ENCODE measurements at regions not wholly inside any gene's neighbourhood (a gene's known extent, or its start where the extent isn't known, plus 50 kb on each side); places are given as distances from the start of the nearest gene placed in this dataset.

GRCh38 chr2:217445723-217446122 lies 557.1 kb downstream of the TNS1 start:
- ATAC-seq (no peak), DNase-seq (no peak)
- Histone ChIP-seq H3K27me3 (no peaks in the 10 kb centered on the region), H3K4me1 (no peaks in the 10 kb centered on the region), H3K4me3 (no peak overlapping the region), H3K9me3 (no peaks in the 10 kb centered on the region), H3K27ac (no peak overlapping the region), H3K36me3 (replicated peaks in 1 of 2; ENCODE audit: insufficient read depth in 1 of 2, low read depth in 2 of 2) (no peaks in the 10 kb centered on the region)
- intact Hi-C loops (cut with DNase I) = no loop called here
- TF ChIP-seq, protein P1, sequence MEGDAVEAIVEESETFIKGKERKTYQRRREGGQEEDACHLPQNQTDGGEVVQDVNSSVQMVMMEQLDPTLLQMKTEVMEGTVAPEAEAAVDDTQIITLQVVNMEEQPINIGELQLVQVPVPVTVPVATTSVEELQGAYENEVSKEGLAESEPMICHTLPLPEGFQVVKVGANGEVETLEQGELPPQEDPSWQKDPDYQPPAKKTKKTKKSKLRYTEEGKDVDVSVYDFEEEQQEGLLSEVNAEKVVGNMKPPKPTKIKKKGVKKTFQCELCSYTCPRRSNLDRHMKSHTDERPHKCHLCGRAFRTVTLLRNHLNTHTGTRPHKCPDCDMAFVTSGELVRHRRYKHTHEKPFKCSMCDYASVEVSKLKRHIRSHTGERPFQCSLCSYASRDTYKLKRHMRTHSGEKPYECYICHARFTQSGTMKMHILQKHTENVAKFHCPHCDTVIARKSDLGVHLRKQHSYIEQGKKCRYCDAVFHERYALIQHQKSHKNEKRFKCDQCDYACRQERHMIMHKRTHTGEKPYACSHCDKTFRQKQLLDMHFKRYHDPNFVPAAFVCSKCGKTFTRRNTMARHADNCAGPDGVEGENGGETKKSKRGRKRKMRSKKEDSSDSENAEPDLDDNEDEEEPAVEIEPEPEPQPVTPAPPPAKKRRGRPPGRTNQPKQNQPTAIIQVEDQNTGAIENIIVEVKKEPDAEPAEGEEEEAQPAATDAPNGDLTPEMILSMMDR (IDR thresholded peaks at IDR 0.05) = no peak
- TF ChIP-seq POLR2A (IDR thresholded peaks at IDR 0.05) = no peak
- WGBS, 2 donors = 76 to 83% methylated on average over 4 of the region's 4 CpGs

GRCh38 chr2:217444932-217445331 lies 557.9 kb downstream of the TNS1 start:
- no peak for TF ChIP-seq POLR2A (IDR thresholded peaks at IDR 0.05)
- TF ChIP-seq, protein P1 (IDR thresholded peaks at IDR 0.05) = no peak
- ATAC-seq (no peak), DNase-seq (no peak)
- no peaks in the 10 kb centered on the region for H3K4me1 ChIP-seq
- H3K4me3 ChIP-seq = no peak overlapping the region
- H3K36me3 ChIP-seq (replicated peaks in 1 of 2; ENCODE audit: insufficient read depth in 1 of 2, low read depth in 2 of 2) = no peaks in the 10 kb centered on the region
- intact Hi-C loops (cut with DNase I) = no loop called here
- H3K9me3 ChIP-seq = no peaks in the 10 kb centered on the region
- no peaks in the 10 kb centered on the region for H3K27me3 ChIP-seq
- no peak overlapping the region for H3K27ac ChIP-seq

DNA sequence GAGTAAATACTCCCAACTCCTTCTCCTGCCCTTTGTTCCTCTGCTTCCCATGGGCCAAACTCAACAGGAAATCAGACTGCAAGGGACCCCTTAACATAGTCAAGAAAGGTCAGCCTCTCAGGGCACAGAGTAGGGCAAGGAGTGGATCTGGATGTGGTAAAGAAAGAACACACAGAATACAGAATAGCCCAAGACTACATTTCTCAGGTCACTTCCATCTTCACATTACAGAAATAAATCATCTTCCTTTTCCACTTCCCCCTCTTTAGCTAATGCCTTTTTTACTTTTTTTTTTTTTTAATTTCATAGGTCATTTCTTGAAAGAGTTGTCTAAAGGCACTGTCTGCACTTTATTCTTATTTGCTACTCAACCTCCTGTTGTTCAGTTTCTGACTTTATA lies 558.3 kb downstream of the TNS1 start:
- TF ChIP-seq POLR2A (IDR thresholded peaks at IDR 0.05) = no peak
- TF ChIP-seq, protein P1 (IDR thresholded peaks at IDR 0.05) = no peak
- Histone ChIP-seq H3K9me3 (no peaks in the 10 kb centered on the region), H3K4me1 (no peaks in the 10 kb centered on the region), H3K36me3 (replicated peaks in 1 of 2; ENCODE audit: insufficient read depth in 1 of 2, low read depth in 2 of 2) (no peaks in the 10 kb centered on the region), H3K27ac (no peak overlapping the region), H3K27me3 (no peaks in the 10 kb centered on the region), H3K4me3 (no peak overlapping the region)
- DNase-seq (no peak), ATAC-seq (no peak)
- intact Hi-C loops (cut with DNase I) = no loop called here

DNA sequence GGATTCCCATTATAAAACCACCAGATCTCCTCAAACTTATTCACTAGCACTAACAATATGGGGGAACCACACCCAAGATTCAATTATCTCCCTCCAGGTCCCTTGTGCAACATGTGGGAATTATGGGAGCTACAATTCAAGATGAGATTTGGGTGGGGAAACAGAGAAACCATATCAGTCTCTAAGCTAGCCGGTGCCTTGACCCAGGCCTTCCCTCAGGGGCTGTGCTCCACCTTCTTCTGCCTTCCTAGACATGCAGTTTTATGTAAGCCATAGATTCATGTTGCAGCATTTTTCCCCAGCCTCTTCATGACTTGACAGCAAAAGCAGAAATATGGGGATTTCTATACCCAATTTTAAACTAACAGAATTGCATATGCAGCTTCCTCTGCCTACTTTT lies 559.2 kb downstream of the TNS1 start:
- ATAC-seq = no peak
- Histone ChIP-seq H3K4me3 (no peak overlapping the region), H3K9me3 (no peaks in the 10 kb centered on the region), H3K36me3 (replicated peaks in 1 of 2; ENCODE audit: insufficient read depth in 1 of 2, low read depth in 2 of 2) (no peaks in the 10 kb centered on the region), H3K27me3 (no peaks in the 10 kb centered on the region), H3K4me1 (no peaks in the 10 kb centered on the region), H3K27ac (no peak overlapping the region)
- intact Hi-C loops (cut with DNase I) = no loop called here
- 88 to 92% methylated on average over 1 of the region's 1 CpG for WGBS, 2 donors
- no peak for DNase-seq
- no peak for TF ChIP-seq POLR2A (IDR thresholded peaks at IDR 0.05)
- TF ChIP-seq, protein P1 (IDR thresholded peaks at IDR 0.05) = no peak

- TF ChIP-seq, protein P1 (IDR thresholded peaks at IDR 0.05) = no peak
- no peak for TF ChIP-seq POLR2A (IDR thresholded peaks at IDR 0.05)
- ATAC-seq = no peak
- Histone ChIP-seq H3K4me1 (no peaks in the 10 kb centered on the region), H3K4me3 (no peak overlapping the region), H3K36me3 (replicated peaks in 1 of 2; ENCODE audit: insufficient read depth in 1 of 2, low read depth in 2 of 2) (no peaks in the 10 kb centered on the region), H3K27me3 (no peaks in the 10 kb centered on the region), H3K9me3 (no peaks in the 10 kb centered on the region), H3K27ac (no peak overlapping the region)
- WGBS, 2 donors = 71 to 85% methylated on average over 1 of the region's 1 CpG
- no peak for DNase-seq
- intact Hi-C loops (cut with DNase I) = no loop called here
Measured at GRCh38 chr2:217440000-217440399, 562.8 kb downstream of the TNS1 start.

Measured in body of pancreas (tissue), 4 donors.